ENCODE measurements at regions not wholly inside any gene's neighbourhood (a gene's known extent, or its start where the extent isn't known, plus 50 kb on each side); places are given as distances from the start of the nearest gene placed in this dataset.

GRCh38 chr22:44409974-44410316 is 88.1 kb downstream of the RTL6 start:
- ATAC-seq (ENCODE audit: low FRiP score) (no peak), DNase-seq (ENCODE audit: low spot score) (no peak)
- TF ChIP-seq CTCF (IDR thresholded peaks at IDR 0.05) = no peak

GRCh38 chr22:44409211-44409973 is 88.6 kb downstream of the RTL6 start:
- DNase-seq (ENCODE audit: low spot score) = no peak
- no peak for TF ChIP-seq CTCF (IDR thresholded peaks at IDR 0.05)
- no peak for ATAC-seq (ENCODE audit: low FRiP score)

- ATAC-seq (ENCODE audit: low FRiP score) (no peak), DNase-seq (ENCODE audit: low spot score) (no peak)
- no peak for TF ChIP-seq CTCF (IDR thresholded peaks at IDR 0.05)
These were observed 89.2 kb downstream of the RTL6 start for GRCh38 chr22:44408829-44409192.

GRCh38 chr22:44407987-44408828 is 89.8 kb downstream of the RTL6 start:
- TF ChIP-seq CTCF (IDR thresholded peaks at IDR 0.05) = no peak
- DNase-seq (ENCODE audit: low spot score) (no peak), ATAC-seq (ENCODE audit: low FRiP score) (no peak)

GRCh38 chr22:44407171-44407986 is 90.7 kb downstream of the RTL6 start:
- ATAC-seq (ENCODE audit: low FRiP score) (no peak), DNase-seq (ENCODE audit: low spot score) (no peak)
- TF ChIP-seq CTCF (IDR thresholded peaks at IDR 0.05) = no peak

- ATAC-seq (ENCODE audit: low FRiP score) (no peak), DNase-seq (ENCODE audit: low spot score) (no peak)
- no peak for TF ChIP-seq CTCF (IDR thresholded peaks at IDR 0.05)
These were observed 91.5 kb downstream of the RTL6 start for GRCh38 chr22:44406341-44407170.
